K562 (cell line): ENCODE measurements at regions not wholly inside any gene's neighbourhood (a gene's known extent, or its start where the extent isn't known, plus 50 kb on each side); places are given as distances from the start of the nearest gene placed in this dataset.

Experiments
- ATAC-seq: fragments of 200-7000 bp; cut with Tn5 transposase; 3 replicates; pipeline ENCODE4 v1.9.1; 2020; ENCODE audit warnings: moderate library complexity
- BruUV-seq: library from RNA; stranded (reverse); fragments of 400-500 nt; replicated peaks from 2 replicates; lab custom pipeline; 2021; lab: Mats Ljungman, UMichigan
- CTCF ChIA-PET: fragments of 300-600 bp; formaldehyde crosslinking; extraction: SDS; loops from one replicate; lab custom pipeline; 2021; ENCODE audit warnings: low intra/inter-chr PET ratio; lab: Yijun Ruan, JAX
- POLR2A ChIA-PET: fragments of 300-600, 350-650 bp; sonication (Branson Sonifier 250); formaldehyde crosslinking; extraction: SDS; loops from one replicate; lab custom pipeline; 2021; ENCODE audit warnings: antibody characterized with exemption, inconsistent platforms; lab: Yijun Ruan, JAX
- DNase-seq, 4 experiments: peaks; one replicate each; pipeline versions ENCODE4 v3.0.0 to v3.0.0-alpha.2; 2011 to 2018; ENCODE audit warnings: low spot score in 3 of 4, mixed read lengths in 3 of 4; ENCODE audit errors: extremely low read depth in 1 of 4
- FAIRE-seq: peaks from 2 replicates; lab custom pipeline; 2011; peaks lifted over from hg19 to GRCh38; lab: Jason Lieb, UNC
- H2AFZ ChIP-seq: 2 replicates; pipeline ENCODE4 v1.6.0; 2011; ENCODE audit warnings: low read depth, low read length, control low read depth, inconsistent platforms
- H3K27ac ChIP-seq: fragments of 200-600 bp; 3 replicates; pipeline ENCODE4 v1.8.0; 2011; ENCODE audit warnings: low read depth, mild to moderate bottlenecking, control low read depth, inconsistent platforms, low read length, moderate library complexity, mixed read lengths; ENCODE audit errors: extremely low read depth
- H3K27me3 ChIP-seq, 2 experiments: fragments of 300-600 bp in 1 of 2; 2 replicates in 1 of 2; 3 replicates in 1 of 2; pipeline versions ENCODE4 v1.6.0 to v1.8.0; 2011; ENCODE audit warnings: inconsistent platforms in 2 of 2, low read length in 2 of 2, mild to moderate bottlenecking in 1 of 2, mixed read lengths in 1 of 2, moderate library complexity in 1 of 2; ENCODE audit not compliant: control insufficient read depth in 2 of 2, insufficient read depth in 2 of 2
- H3K36me3 ChIP-seq: fragments of 300-600 bp; 3 replicates; pipeline ENCODE4 v1.8.0; 2011; ENCODE audit warnings: mild to moderate bottlenecking, low read length, inconsistent platforms; ENCODE audit not compliant: control insufficient read depth, insufficient read depth
- H3K4me1 ChIP-seq, 2 experiments: fragments of 200-600 bp in 1 of 2; replicated peaks in 1 of 2; 2 replicates in 1 of 2; 3 replicates in 1 of 2; pipeline versions ENCODE4 v1.5.1 to v1.8.0; 2011; ENCODE audit warnings: inconsistent platforms in 2 of 2, low read length in 2 of 2, mild to moderate bottlenecking in 1 of 2, mixed read lengths in 1 of 2, moderate library complexity in 1 of 2; ENCODE audit not compliant: control insufficient read depth in 2 of 2, insufficient read depth in 2 of 2
- H3K4me2 ChIP-seq: 2 replicates; pipeline ENCODE4 v1.6.1; 2011; ENCODE audit warnings: low read length, control low read depth, inconsistent platforms, mixed read lengths; ENCODE audit not compliant: insufficient read depth
- H3K4me3 ChIP-seq: fragments of 200-600 bp; sonication (generic), shearing (Covaris generic); 2 replicates; pipeline ENCODE4 v1.5.1; 2016; ENCODE audit warnings: control low read depth, inconsistent platforms
- H3K79me2 ChIP-seq: fragments of 200-600 bp; 3 replicates; pipeline ENCODE4 v1.8.0; 2011; ENCODE audit warnings: low read length, inconsistent platforms; ENCODE audit not compliant: control insufficient read depth, insufficient read depth
- H3K9ac ChIP-seq, 2 experiments: 2 replicates each; pipeline versions ENCODE4 v1.6.0 to v1.6.1; 2011; ENCODE audit warnings: low read depth in 2 of 2, low read length in 2 of 2, control low read depth in 1 of 2, inconsistent platforms in 1 of 2, mild to moderate bottlenecking in 1 of 2, mixed read lengths in 1 of 2; ENCODE audit not compliant: insufficient read depth in 1 of 2
- H3K9me1 ChIP-seq: one replicate; pipeline ENCODE4 v1.6.0; 2011; ENCODE audit warnings: inconsistent platforms, mild to moderate bottlenecking, low read length, moderate library complexity; ENCODE audit not compliant: control insufficient read depth, insufficient read depth
- H3K9me3 ChIP-seq: replicated peaks from 2 replicates; pipeline ENCODE4 v1.5.1; 2011; ENCODE audit warnings: low read depth, low read length, inconsistent platforms; ENCODE audit not compliant: control insufficient read depth, insufficient read depth
- H4K20me1 ChIP-seq: replicated peaks from 2 replicates; pipeline ENCODE4 v1.6.1; 2011; ENCODE audit warnings: low read length, inconsistent platforms, mixed read lengths; ENCODE audit not compliant: control insufficient read depth, insufficient read depth
- CBFA2T2 ChIP-seq: fragments of 450-650 bp; conservative IDR thresholded peaks from 2 replicates; pipeline ENCODE4 v1.6.1; 2017; ENCODE audit warnings: mild to moderate bottlenecking
- CCNT2 ChIP-seq: IDR thresholded peaks from 2 replicates; pipeline ENCODE4 v1.6.1; 2011; ENCODE audit warnings: borderline replicate concordance, low read depth, mild to moderate bottlenecking, moderate library complexity, mixed read lengths, low read length; ENCODE audit not compliant: insufficient read length; ENCODE audit errors: extremely low read depth
- CEBPG ChIP-seq, 3 experiments: fragments of 200-800 bp in 1 of 3; sonication (Bioruptor generic) in 1 of 3; sonication (generic) in 1 of 3; formaldehyde crosslinking in 1 of 3; IDR thresholded peaks in 2 of 3; conservative IDR thresholded peaks in 1 of 3; 2 replicates each; pipeline versions ENCODE4 v1.6.1 to v1.8.0; 2016 to 2022; ENCODE audit warnings: missing compliant biosample characterization in 2 of 3, missing genetic modification characterization in 2 of 3, mild to moderate bottlenecking in 1 of 3, missing genetic modification reagents in 1 of 3
- CREB1 ChIP-seq, 2 experiments: sonication (generic) in 1 of 2; formaldehyde crosslinking in 1 of 2; IDR thresholded peaks; 2 replicates each; pipeline versions ENCODE4 v1.6.1 to v1.8.0; 2012 to 2022; ENCODE audit warnings: inconsistent platforms in 1 of 2, mild to moderate bottlenecking in 1 of 2, missing genetic modification reagents in 1 of 2, moderate library complexity in 1 of 2
- HLTF ChIP-seq: fragments of 450-650 bp; IDR thresholded peaks from 2 replicates; pipeline ENCODE4 v1.6.1; 2016
- ZNF134 ChIP-seq: fragments of 250-450 bp; sonication (Bioruptor Pico); conservative IDR thresholded peaks from 2 replicates; pipeline ENCODE4 v1.4.0; 2020
- ZNF449 ChIP-seq: fragments of 250-450 bp; sonication (Bioruptor Pico); IDR thresholded peaks from 2 replicates; pipeline ENCODE4 v1.8.0; 2022; ENCODE audit warnings: moderate library complexity, mild to moderate bottlenecking, inconsistent platforms
- WGBS: fragments of 100-300 bp; shearing (Covaris generic); methylation state at CpG from one replicate; pipeline ENCODE4 v1.1.6; 2016; ENCODE audit warnings: low coverage, mixed read lengths; ENCODE audit not compliant: insufficient coverage; ENCODE audit errors: missing lambda C conversion rate; 5-methylcytosine and 5-hydroxymethylcytosine counted together
- in situ Hi-C: fragments of 300-500 bp; cut with MboI; formaldehyde crosslinking; loops from 4 replicates; pipeline ENCODE4 v1.15.0; 2018; ENCODE audit warnings: inconsistent platforms, mixed read lengths
- intact Hi-C: fragments of 100-400 bp; cut with micrococcal nuclease; formaldehyde crosslinking; loops from 2 replicates; pipeline ENCODE4 v1.14.2; 2022
- TF ChIP-seq, protein P1 (sequence below): fragments of 150-350 bp; IDR thresholded peaks from 2 replicates; pipeline ENCODE4 v1.6.1; 2014; ENCODE audit warnings: low read depth, mild to moderate bottlenecking, low read length, borderline replicate concordance

DNA sequence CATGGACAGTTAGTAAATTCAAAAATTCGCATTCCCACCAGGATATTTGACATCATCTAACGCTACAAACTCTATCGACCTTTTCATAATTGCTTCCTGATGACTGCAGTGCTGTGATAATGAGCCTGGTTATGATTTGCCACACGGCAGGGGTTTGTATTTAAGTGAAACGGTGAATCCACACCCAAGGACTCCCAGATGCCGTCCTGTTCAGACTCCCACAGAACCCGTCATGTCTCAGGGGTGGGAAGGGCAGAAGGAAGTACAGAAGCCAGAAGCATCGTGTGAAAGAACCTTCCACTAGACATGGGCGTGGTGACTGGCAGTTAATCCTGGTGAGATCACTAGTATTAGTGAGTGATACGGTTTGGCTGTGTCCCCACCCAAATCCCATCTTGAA, 91.2 kb upstream of the TMEM18 start:
- Histone ChIP-seq H3K4me2 (no peak overlapping the region), H3K79me2 (no peaks in the 10 kb centered on the region), H3K9ac (no peak overlapping the region), H2AFZ (no peak overlapping the region), H3K36me3 (no peaks in the 10 kb centered on the region), H3K27ac (no peak overlapping the region), H4K20me1 (0 out of 2 replicates have a peak, but pooled peaks cover 4% of the 10 kb centered on the region), H3K27me3 (peaks cover 7 to 53% of the 10 kb centered on the region in 2 experiments), H3K9me3 (no peaks in the 10 kb centered on the region), H3K4me1 (no peaks in the 10 kb centered on the region), H3K9me1 (no peaks in the 10 kb centered on the region), H3K4me3 (no peak overlapping the region)
- no TSS peak for BruUV-seq
- TF ChIP-seq CCNT2 (no peak), ZNF449 (CRISPR knock-in tag) (no peak), ZNF134 (CRISPR knock-in tag) (no peak), HLTF (no peak)
- ATAC-seq (no peak), DNase-seq (no peak), FAIRE-seq (no peak)
- WGBS, result 0% methylated on average over 10 of the region's 10 CpGs
- intact Hi-C loops (no loop called here), in situ Hi-C loops (no loop called here)
- ChIA-PET CTCF (no interaction called here), POLR2A (no interaction called here)

DNA sequence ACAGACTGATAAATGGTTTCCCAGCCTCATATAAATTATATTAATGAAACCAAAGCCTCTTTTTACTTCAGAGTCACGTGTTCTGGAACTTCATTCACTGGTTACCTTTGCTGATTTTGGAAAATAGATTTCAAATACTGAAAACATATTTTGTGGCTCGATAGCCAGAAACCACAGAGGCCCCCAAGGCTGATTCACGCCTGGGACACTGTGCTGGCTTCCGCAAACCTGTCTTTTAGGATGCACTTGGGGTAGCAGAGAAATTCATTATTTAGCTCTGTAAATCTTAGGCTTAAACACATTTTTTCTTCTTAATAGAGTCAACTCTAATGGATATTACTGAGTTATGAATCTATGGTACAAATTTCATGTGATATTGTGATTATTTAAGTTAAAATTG, 90.7 kb upstream of the TMEM18 start:
- H3K27me3 ChIP-seq, result peaks cover 9 to 55% of the 10 kb centered on the region in 2 experiments
- no TSS peak for BruUV-seq
- TF ChIP-seq CEBPG (CRISPR knock-in tag; IDR thresholded peaks at IDR 0.05) (no peak), CEBPG (tag; conservative IDR thresholded peaks at IDR 0.05 in 1 of 2, IDR thresholded peaks at IDR 0.05 in 1 of 2) (no peak), CREB1 (IDR thresholded peaks at IDR 0.05) (no peak), CREB1 (CRISPR knock-in tag; IDR thresholded peaks at IDR 0.05) (no peak), CBFA2T2 (no peak)
- TF ChIP-seq, protein P1, sequence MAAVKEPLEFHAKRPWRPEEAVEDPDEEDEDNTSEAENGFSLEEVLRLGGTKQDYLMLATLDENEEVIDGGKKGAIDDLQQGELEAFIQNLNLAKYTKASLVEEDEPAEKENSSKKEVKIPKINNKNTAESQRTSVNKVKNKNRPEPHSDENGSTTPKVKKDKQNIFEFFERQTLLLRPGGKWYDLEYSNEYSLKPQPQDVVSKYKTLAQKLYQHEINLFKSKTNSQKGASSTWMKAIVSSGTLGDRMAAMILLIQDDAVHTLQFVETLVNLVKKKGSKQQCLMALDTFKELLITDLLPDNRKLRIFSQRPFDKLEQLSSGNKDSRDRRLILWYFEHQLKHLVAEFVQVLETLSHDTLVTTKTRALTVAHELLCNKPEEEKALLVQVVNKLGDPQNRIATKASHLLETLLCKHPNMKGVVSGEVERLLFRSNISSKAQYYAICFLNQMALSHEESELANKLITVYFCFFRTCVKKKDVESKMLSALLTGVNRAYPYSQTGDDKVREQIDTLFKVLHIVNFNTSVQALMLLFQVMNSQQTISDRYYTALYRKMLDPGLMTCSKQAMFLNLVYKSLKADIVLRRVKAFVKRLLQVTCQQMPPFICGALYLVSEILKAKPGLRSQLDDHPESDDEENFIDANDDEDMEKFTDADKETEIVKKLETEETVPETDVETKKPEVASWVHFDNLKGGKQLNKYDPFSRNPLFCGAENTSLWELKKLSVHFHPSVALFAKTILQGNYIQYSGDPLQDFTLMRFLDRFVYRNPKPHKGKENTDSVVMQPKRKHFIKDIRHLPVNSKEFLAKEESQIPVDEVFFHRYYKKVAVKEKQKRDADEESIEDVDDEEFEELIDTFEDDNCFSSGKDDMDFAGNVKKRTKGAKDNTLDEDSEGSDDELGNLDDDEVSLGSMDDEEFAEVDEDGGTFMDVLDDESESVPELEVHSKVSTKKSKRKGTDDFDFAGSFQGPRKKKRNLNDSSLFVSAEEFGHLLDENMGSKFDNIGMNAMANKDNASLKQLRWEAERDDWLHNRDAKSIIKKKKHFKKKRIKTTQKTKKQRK, result no peak

More for the DNA sequence above, 90.7 kb upstream of the TMEM18 start:
- Histone ChIP-seq H3K36me3 (no peaks in the 10 kb centered on the region), H3K4me1 (no peaks in the 10 kb centered on the region), H3K4me2 (no peak overlapping the region), H2AFZ (no peak overlapping the region), H3K79me2 (no peaks in the 10 kb centered on the region), H3K9me1 (no peaks in the 10 kb centered on the region), H3K9me3 (no peaks in the 10 kb centered on the region), H3K9ac (no peak overlapping the region), H3K4me3 (no peak overlapping the region), H3K27ac (no peak overlapping the region), H4K20me1 (0 out of 2 replicates have a peak, but pooled peaks cover 4% of the 10 kb centered on the region)
- CTCF ChIA-PET, result no interaction called here
- in situ Hi-C loops (no loop called here), intact Hi-C loops (no loop called here)
- FAIRE-seq, result no peak
- POLR2A ChIA-PET, result no interaction called here
- no peak for ATAC-seq
- DNase-seq, result no peak
- 3% methylated on average over 4 of the region's 4 CpGs for WGBS
